IMR-90 (cell line): ENCODE measurements at regions not wholly inside any gene's neighbourhood (a gene's known extent, or its start where the extent isn't known, plus 50 kb on each side); places are given as distances from the start of the nearest gene placed in this dataset.

Experiments used
- ATAC-seq: fragments of 200-7000 bp; cut with Tn5 transposase; 2 replicates; pipeline ENCODE4 v1.9.1; 2020; ENCODE audit warnings: low read depth, mild to moderate bottlenecking, moderate library complexity
- BruUV-seq: library from RNA; stranded (reverse); fragments of 400-500 nt; replicated peaks from 2 replicates; lab custom pipeline; 2021; lab: Mats Ljungman, UMichigan
- CTCF ChIA-PET: fragments of 300-600 bp; formaldehyde crosslinking; extraction: SDS; loops from one replicate; lab custom pipeline; 2021; ENCODE audit warnings: antibody characterized with exemption; lab: Yijun Ruan, JAX
- POLR2A ChIA-PET: fragments of 300-600 bp; sonication (Branson Sonifier 250); formaldehyde crosslinking; loops from one replicate; lab custom pipeline; 2022; ENCODE audit warnings: antibody characterized with exemption; ENCODE audit not compliant: unreplicated experiment; lab: Charles Lee
- DNase-seq: peaks from one replicate; pipeline ENCODE4 v3.0.0; 2013
- H2AFZ ChIP-seq: replicated peaks from 2 replicates; pipeline ENCODE3; 2013; ENCODE audit warnings: low read length, mild to moderate bottlenecking; ENCODE audit not compliant: poor library complexity
- H2AK5ac ChIP-seq: 2 replicates; pipeline ENCODE4 v1.6.1; 2013; ENCODE audit warnings: low read depth, low read length, inconsistent platforms
- H2AK9ac ChIP-seq: replicated peaks from 2 replicates; pipeline ENCODE3; 2013; ENCODE audit warnings: mild to moderate bottlenecking, low read depth, low read length, moderate library complexity; ENCODE audit not compliant: poor library complexity
- H2BK120ac ChIP-seq: 2 replicates; pipeline ENCODE4 v1.6.1; 2013; ENCODE audit warnings: low read depth, low read length, inconsistent platforms
- H2BK15ac ChIP-seq: 3 replicates; pipeline ENCODE4 v1.6.1; 2013; ENCODE audit warnings: low read depth, low read length, inconsistent platforms
- H2BK20ac ChIP-seq: 2 replicates; pipeline ENCODE4 v1.6.1; 2013; ENCODE audit warnings: low read depth, mild to moderate bottlenecking, inconsistent platforms, low read length, moderate library complexity
- H2BK5ac ChIP-seq: 2 replicates; pipeline ENCODE4 v1.6.1; 2013; ENCODE audit warnings: mild to moderate bottlenecking, low read depth, low read length, inconsistent platforms; ENCODE audit not compliant: poor library complexity, severe bottlenecking
- H3K14ac ChIP-seq: replicated peaks from 2 replicates; pipeline ENCODE4 v1.6.1; 2013; ENCODE audit warnings: low read depth, low read length, inconsistent platforms
- H3K18ac ChIP-seq: 2 replicates; pipeline ENCODE4 v1.6.1; 2013; ENCODE audit warnings: low read depth, low read length, control low read depth
- H3K23ac ChIP-seq: 2 replicates; pipeline ENCODE4 v1.6.1; 2013; ENCODE audit warnings: low read depth, low read length, inconsistent platforms
- H3K27ac ChIP-seq: 2 replicates; pipeline ENCODE4 v1.5.1; 2013; ENCODE audit warnings: mild to moderate bottlenecking, control low read depth, low read length; ENCODE audit not compliant: insufficient read depth
- H3K27me3 ChIP-seq: 2 replicates; pipeline ENCODE4 v1.6.1; 2013; ENCODE audit warnings: low read length; ENCODE audit not compliant: control insufficient read depth, insufficient read depth
- H3K36me3 ChIP-seq: 2 replicates; pipeline ENCODE4 v1.6.1; 2013; ENCODE audit warnings: low read length, mixed read lengths; ENCODE audit not compliant: control insufficient read depth, insufficient read depth
- H3K4ac ChIP-seq: 2 replicates; pipeline ENCODE4 v1.6.1; 2013; ENCODE audit warnings: low read depth, low read length, inconsistent platforms
- H3K4me1 ChIP-seq: 2 replicates; pipeline ENCODE4 v1.6.1; 2013; ENCODE audit warnings: low read length, mixed read lengths; ENCODE audit not compliant: control insufficient read depth, insufficient read depth
- H3K4me2 ChIP-seq: 2 replicates; pipeline ENCODE4 v1.6.1; 2013; ENCODE audit warnings: low read depth, mild to moderate bottlenecking, control low read depth, low read length, moderate library complexity
- H3K4me3 ChIP-seq: 2 replicates; pipeline ENCODE4 v1.5.1; 2013; ENCODE audit warnings: low read depth, mild to moderate bottlenecking, control low read depth, low read length, moderate library complexity; ENCODE audit not compliant: insufficient read depth
- H3K56ac ChIP-seq: 2 replicates; pipeline ENCODE4 v1.6.1; 2013; ENCODE audit warnings: low read length, inconsistent platforms; ENCODE audit not compliant: insufficient read depth; ENCODE audit errors: extremely low read depth
- H3K79me1 ChIP-seq, 2 experiments: 2 replicates each; pipeline ENCODE4 v1.6.1; 2013; ENCODE audit warnings: low read length in 2 of 2, inconsistent platforms in 1 of 2, low read depth in 1 of 2
- H3K9ac ChIP-seq: 2 replicates; pipeline ENCODE4 v1.6.1; 2013; ENCODE audit warnings: low read depth, low read length, control low read depth
- H3K9me1 ChIP-seq: 2 replicates; pipeline ENCODE4 v1.6.1; 2013; ENCODE audit warnings: low read length, inconsistent platforms; ENCODE audit not compliant: insufficient read depth
- H3K9me3 ChIP-seq: 2 replicates; pipeline ENCODE4 v1.6.1; 2013; ENCODE audit warnings: low read length; ENCODE audit not compliant: control insufficient read depth, insufficient read depth
- H4K20me1 ChIP-seq: 2 replicates; pipeline ENCODE4 v1.6.1; 2013; ENCODE audit warnings: low read length, inconsistent platforms; ENCODE audit not compliant: insufficient read depth
- H4K5ac ChIP-seq: 2 replicates; pipeline ENCODE4 v1.6.1; 2013; ENCODE audit warnings: mild to moderate bottlenecking, low read depth, low read length, control low read depth
- H4K8ac ChIP-seq, 2 experiments: 2 replicates each; pipeline ENCODE4 v1.6.1; 2013; ENCODE audit warnings: low read depth in 2 of 2, low read length in 2 of 2, control low read depth in 1 of 2, inconsistent platforms in 1 of 2
- H4K91ac ChIP-seq: 2 replicates; pipeline ENCODE4 v1.6.1; 2013; ENCODE audit warnings: low read depth, low read length, inconsistent platforms; ENCODE audit not compliant: insufficient read depth
- BHLHE40 ChIP-seq: fragments of 150-350 bp; IDR thresholded peaks from 2 replicates; pipeline ENCODE4 v1.6.1; 2016; ENCODE audit warnings: mild to moderate bottlenecking, low read depth, low read length
- CEBPB ChIP-seq: IDR thresholded peaks from 2 replicates; pipeline ENCODE4 v1.6.1; 2012; ENCODE audit warnings: low read depth, low read length, improper control_type of control experiment
- CTCF ChIP-seq: conservative IDR thresholded peaks from 2 replicates; pipeline ENCODE4 v1.5.1; 2012; ENCODE audit warnings: mild to moderate bottlenecking, low read depth, low read length, improper control_type of control experiment
- ELK1 ChIP-seq: fragments of 150-350 bp; IDR thresholded peaks from 2 replicates; pipeline ENCODE4 v1.6.1; 2016; ENCODE audit warnings: low read depth, mild to moderate bottlenecking, low read length, moderate library complexity, borderline replicate concordance
- FOS ChIP-seq: fragments of 150-350 bp; IDR thresholded peaks from 2 replicates; pipeline ENCODE4 v1.6.1; 2016; ENCODE audit warnings: low read depth, low read length
- MAFK ChIP-seq: IDR thresholded peaks from 2 replicates; pipeline ENCODE4 v1.6.1; 2012; ENCODE audit warnings: low read depth, low read length, improper control_type of control experiment
- RAD21 ChIP-seq: IDR thresholded peaks from 2 replicates; pipeline ENCODE4 v1.6.1; 2012; ENCODE audit warnings: low read length, improper control_type of control experiment
- RFX5 ChIP-seq: IDR thresholded peaks from 2 replicates; pipeline ENCODE4 v1.8.0; 2012; ENCODE audit warnings: low read depth, mild to moderate bottlenecking, low read length, moderate library complexity
- SMC3 ChIP-seq: fragments of 150-350 bp; IDR thresholded peaks from 2 replicates; pipeline ENCODE4 v1.6.1; 2016; ENCODE audit warnings: low read depth, mild to moderate bottlenecking, antibody characterized with exemption, low read length, moderate library complexity
- USF2 ChIP-seq: fragments of 150-350 bp; IDR thresholded peaks from 2 replicates; pipeline ENCODE4 v1.6.1; 2017; ENCODE audit warnings: mild to moderate bottlenecking, antibody characterized with exemption, low read length, low read depth
- WGBS, 2 experiments: methylation state at CpG; one replicate each; pipeline versions ENCODE4 v1.1.5 to v1.1.7; 2013; ENCODE audit warnings: missing lambda C conversion rate in 2 of 2; ENCODE audit not compliant: insufficient read length in 1 of 2; ENCODE audit errors: extremely low coverage in 2 of 2; 5-methylcytosine and 5-hydroxymethylcytosine counted together
- dilution Hi-C: fragments of 300-500 bp; cut with HindIII; formaldehyde crosslinking; loops from one replicate; pipeline ENCODE4 v1.14.3; 2018; ENCODE audit warnings: low sequenced_read_pairs; ENCODE audit not compliant: unreplicated experiment
- in situ Hi-C: fragments of 300-500 bp; cut with MboI; formaldehyde crosslinking; loops from 3 replicates; pipeline ENCODE4 v1.14.3; 2019; ENCODE audit warnings: low sequenced_read_pairs, inconsistent platforms, mixed read lengths
- intact Hi-C: fragments of 100-400 bp; cut with micrococcal nuclease; formaldehyde crosslinking; loops from 2 replicates; pipeline ENCODE4 v1.10.0; 2022

- ATAC-seq, result no peak
- Histone ChIP-seq H3K23ac (no peak overlapping the region), H3K9me1 (no peaks in the 10 kb centered on the region), H2BK120ac (no peak overlapping the region), H3K9ac (no peak overlapping the region), H2AK5ac (no peak overlapping the region), H2BK15ac (no peak overlapping the region), H3K14ac (no peak overlapping the region), H3K56ac (no peak overlapping the region), H3K36me3 (no peaks in the 10 kb centered on the region), H4K8ac (no peak overlapping the region), H4K20me1 (no peaks in the 10 kb centered on the region), H2AK9ac (no peak overlapping the region), H4K91ac (no peak overlapping the region), H3K27ac (no peak overlapping the region), H3K27me3 (no peaks in the 10 kb centered on the region), H4K5ac (no peak overlapping the region), H3K4me2 (no peak overlapping the region), H2BK5ac (no peak overlapping the region), H3K4ac (no peak overlapping the region), H3K4me1 (no peaks in the 10 kb centered on the region), H3K4me3 (no peak overlapping the region), H2AFZ (no peak overlapping the region), H3K79me1 (no peaks in the 10 kb centered on the region), H3K9me3 (peaks cover 31% of the 10 kb centered on the region), H2BK20ac (no peak overlapping the region), H3K18ac (no peak overlapping the region)
- ChIA-PET CTCF (no interaction called here), POLR2A (no interaction called here)
- WGBS, 2 experiments, result 53% methylated on average over 2 of the region's 4 CpGs; no CpG with 5 or more reads in 1 of the 2 experiments
- TF ChIP-seq BHLHE40, result no peak
- TF ChIP-seq ELK1, result no peak
- no peak for TF ChIP-seq CEBPB
- TF ChIP-seq FOS, result no peak
- TF ChIP-seq SMC3, result no peak
- TF ChIP-seq CTCF, result no peak
- TF ChIP-seq MAFK, result no peak
- TF ChIP-seq USF2, result no peak
- TF ChIP-seq RAD21, result no peak
- TF ChIP-seq RFX5, result no peak
- dilution Hi-C loops (no loop called here), in situ Hi-C loops (no loop called here), intact Hi-C loops (no loop called here)
- BruUV-seq, result no TSS peak
- no peak for DNase-seq
Measured at GRCh38 chr18:37637478-37637850, 71.9 kb upstream of the CELF4 start.
